ENCODE measurements at regions not wholly inside any gene's neighbourhood (a gene's known extent, or its start where the extent isn't known, plus 50 kb on each side); places are given as distances from the start of the nearest gene placed in this dataset.
A peak's percentile ranks its signal among the peaks of the same experiment; 100 is the strongest.

DNA sequence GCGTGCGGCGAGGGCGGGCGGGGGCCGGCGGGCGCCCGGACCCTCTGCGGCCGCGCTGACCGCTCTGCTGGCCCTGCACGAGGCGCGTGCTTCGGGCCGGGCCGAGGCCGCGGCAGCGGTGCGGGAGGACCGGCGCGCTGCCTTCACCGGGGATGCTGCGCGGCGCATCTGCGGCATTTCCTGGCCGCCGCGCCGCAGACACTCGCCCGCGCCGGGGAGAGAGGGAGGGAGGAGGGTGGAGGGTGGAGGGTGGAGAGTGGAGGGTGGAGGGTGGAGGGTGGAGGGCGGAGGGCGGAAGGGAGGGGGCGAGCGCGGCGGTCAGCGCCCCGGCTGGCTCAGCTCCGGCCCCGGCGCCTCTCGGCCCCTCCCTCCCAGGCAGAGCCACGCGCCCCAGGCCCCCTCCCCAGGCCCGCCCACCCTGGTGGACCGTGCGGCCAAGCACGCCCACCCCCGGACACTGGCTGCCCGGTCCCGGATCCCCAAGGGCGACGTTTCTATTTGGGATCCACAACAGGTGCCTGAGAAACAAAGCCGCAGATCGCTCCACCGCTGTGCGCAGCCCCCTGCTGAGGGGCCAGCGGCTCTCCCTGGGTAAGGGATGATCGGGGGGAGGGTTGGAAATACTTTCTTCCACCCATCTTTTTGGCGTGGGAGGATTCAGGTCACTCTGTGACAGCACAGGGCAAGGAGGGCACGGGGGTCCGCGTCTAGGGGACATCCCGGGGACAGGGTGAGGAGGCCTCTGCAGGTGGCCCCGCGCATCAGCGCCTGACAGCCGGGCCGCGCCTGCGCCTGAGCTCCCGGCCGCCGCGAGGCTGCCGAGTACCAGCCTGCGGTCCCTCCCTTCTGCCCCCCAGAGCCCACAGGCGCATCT is 111.2 kb upstream of the BEND6 start (continued):
- no peak for TF ChIP-seq ZNF329 (CRISPR knock-in tag; IDR thresholded peaks at IDR 0.05; ENCODE audit: low read depth)
- no peak for TF ChIP-seq ZNF446 (CRISPR knock-in tag; IDR thresholded peaks at IDR 0.05)
- TF ChIP-seq ZNF660 (CRISPR knock-in tag; IDR thresholded peaks at IDR 0.05; ENCODE audit: borderline replicate concordance, low read depth), result no peak
- TF ChIP-seq ZNF629 (CRISPR knock-in tag; conservative IDR thresholded peaks at IDR 0.05), result no peak
- TF ChIP-seq, protein P1, sequence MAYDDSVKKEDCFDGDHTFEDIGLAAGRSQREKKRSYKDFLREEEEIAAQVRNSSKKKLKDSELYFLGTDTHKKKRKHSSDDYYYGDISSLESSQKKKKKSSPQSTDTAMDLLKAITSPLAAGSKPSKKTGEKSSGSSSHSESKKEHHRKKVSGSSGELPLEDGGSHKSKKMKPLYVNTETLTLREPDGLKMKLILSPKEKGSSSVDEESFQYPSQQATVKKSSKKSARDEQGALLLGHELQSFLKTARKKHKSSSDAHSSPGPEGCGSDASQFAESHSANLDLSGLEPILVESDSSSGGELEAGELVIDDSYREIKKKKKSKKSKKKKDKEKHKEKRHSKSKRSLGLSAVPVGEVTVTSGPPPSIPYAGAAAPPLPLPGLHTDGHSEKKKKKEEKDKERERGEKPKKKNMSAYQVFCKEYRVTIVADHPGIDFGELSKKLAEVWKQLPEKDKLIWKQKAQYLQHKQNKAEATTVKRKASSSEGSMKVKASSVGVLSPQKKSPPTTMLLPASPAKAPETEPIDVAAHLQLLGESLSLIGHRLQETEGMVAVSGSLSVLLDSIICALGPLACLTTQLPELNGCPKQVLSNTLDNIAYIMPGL (CRISPR knock-in tag; IDR thresholded peaks at IDR 0.05; ENCODE audit: borderline replicate concordance in 1 of 2, low read depth in 1 of 2), result peak; percentile 68 to 80
- no peak for TF ChIP-seq SP5 (CRISPR knock-in tag; IDR thresholded peaks at IDR 0.05; ENCODE audit: borderline replicate concordance, low read depth)
- TF ChIP-seq NFIB (CRISPR knock-in tag; IDR thresholded peaks at IDR 0.05; ENCODE audit: borderline replicate concordance), result no peak
- 0 out of 2 replicates have a peak, but pooled peaks have one; percentile 24 for TF ChIP-seq ZFP37 (CRISPR knock-in tag; IDR thresholded peaks at IDR 0.05; ENCODE audit: borderline replicate concordance)
- no peak for TF ChIP-seq ZZZ3 (CRISPR knock-in tag; IDR thresholded peaks at IDR 0.05; ENCODE audit: borderline replicate concordance)
- no peak for TF ChIP-seq ZNF138 (CRISPR knock-in tag; IDR thresholded peaks at IDR 0.05; ENCODE audit: low read depth)
- no peak for TF ChIP-seq RELA (CRISPR knock-in tag; IDR thresholded peaks at IDR 0.05)
- peak; percentile 56 for TF ChIP-seq HNRNPLL (IDR thresholded peaks at IDR 0.05; ENCODE audit: low read depth, low read length, poor library complexity, severe bottlenecking)
- no peak for TF ChIP-seq SIX1 (CRISPR knock-in tag; IDR thresholded peaks at IDR 0.05; ENCODE audit: borderline replicate concordance)
- no peak for TF ChIP-seq ZNF678 (CRISPR knock-in tag; IDR thresholded peaks at IDR 0.05)
- TF ChIP-seq, protein P2, sequence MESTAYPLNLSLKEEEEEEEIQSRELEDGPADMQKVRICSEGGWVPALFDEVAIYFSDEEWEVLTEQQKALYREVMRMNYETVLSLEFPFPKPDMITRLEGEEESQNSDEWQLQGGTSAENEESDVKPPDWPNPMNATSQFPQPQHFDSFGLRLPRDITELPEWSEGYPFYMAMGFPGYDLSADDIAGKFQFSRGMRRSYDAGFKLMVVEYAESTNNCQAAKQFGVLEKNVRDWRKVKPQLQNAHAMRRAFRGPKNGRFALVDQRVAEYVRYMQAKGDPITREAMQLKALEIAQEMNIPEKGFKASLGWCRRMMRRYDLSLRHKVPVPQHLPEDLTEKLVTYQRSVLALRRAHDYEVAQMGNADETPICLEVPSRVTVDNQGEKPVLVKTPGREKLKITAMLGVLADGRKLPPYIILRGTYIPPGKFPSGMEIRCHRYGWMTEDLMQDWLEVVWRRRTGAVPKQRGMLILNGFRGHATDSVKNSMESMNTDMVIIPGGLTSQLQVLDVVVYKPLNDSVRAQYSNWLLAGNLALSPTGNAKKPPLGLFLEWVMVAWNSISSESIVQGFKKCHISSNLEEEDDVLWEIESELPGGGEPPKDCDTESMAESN (CRISPR knock-in tag; conservative IDR thresholded peaks at IDR 0.05), result no peak; the same call in 1 of the 2 replicates
- TF ChIP-seq, protein P3, sequence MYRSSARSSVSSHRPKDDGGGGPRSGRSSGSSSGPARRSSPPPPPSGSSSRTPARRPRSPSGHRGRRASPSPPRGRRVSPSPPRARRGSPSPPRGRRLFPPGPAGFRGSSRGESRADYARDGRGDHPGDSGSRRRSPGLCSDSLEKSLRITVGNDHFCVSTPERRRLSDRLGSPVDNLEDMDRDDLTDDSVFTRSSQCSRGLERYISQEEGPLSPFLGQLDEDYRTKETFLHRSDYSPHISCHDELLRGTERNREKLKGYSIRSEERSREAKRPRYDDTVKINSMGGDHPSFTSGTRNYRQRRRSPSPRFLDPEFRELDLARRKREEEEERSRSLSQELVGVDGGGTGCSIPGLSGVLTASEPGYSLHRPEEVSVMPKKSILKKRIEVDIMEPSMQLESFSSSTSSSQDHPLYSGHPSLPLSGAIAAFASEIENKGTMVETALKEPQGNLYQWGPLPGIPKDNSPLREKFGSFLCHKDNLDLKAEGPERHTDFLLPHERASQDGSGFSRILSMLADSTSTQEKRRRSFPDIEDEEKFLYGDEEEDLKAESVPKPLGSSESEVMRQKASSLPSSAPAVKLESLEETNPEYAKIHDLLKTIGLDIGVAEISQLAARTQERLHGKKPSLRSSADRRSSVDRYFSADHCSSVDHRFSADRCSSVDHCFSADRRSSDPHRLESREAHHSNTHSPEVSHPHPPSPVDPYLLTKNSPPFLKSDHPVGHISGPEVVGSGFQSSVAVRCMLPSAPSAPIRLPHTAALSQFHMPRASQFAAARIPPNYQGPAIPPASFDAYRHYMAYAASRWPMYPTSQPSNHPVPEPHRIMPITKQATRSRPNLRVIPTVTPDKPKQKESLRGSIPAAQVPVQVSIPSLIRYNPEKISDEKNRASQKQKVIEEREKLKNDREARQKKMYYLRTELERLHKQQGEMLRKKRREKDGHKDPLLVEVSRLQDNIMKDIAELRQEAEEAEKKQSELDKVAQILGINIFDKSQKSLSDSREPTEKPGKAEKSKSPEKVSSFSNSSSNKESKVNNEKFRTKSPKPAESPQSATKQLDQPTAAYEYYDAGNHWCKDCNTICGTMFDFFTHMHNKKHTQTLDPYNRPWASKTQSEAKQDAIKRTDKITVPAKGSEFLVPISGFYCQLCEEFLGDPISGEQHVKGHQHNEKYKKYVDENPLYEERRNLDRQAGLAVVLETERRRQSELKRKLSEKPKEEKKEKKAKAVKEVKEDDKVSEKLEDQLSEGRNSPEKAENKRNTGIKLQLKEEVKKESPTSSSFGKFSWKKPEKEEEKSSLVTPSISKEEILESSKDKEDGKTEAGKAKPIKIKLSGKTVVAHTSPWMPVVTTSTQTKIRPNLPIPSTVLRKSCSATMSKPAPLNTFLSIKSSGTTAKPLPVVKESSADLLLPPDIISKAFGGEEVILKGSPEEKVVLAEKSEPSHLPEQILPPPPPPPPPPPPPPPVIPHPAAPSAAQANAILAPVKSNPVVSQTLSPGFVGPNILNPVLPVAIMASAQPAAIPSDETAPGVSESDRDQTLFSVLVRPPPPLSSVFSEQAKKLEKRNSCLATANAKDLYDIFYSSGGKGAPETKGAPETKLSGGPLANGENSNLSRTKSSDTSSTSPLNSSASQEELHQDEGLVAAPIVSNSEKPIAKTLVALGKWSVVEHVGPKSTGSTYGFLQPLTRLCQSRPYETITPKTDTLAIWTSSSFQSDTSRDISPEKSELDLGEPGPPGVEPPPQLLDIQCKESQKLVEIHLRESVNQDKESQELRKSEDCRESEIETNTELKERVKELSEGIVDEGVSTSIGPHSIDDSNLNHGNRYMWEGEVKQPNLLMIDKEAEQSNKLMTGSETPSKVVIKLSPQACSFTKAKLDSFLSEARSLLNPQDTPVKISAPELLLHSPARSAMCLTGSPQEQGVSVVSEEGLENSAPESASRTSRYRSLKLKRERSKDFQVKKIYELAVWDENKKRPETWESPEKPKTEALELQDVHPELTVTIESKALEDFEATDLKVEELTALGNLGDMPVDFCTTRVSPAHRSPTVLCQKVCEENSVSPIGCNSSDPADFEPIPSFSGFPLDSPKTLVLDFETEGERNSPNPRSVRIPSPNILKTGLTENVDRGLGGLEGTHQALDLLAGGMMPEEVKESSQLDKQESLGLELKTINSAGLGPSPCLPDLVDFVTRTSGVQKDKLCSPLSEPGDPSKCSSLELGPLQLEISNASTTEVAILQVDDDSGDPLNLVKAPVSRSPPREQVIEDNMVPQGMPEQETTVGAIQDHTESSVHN (CRISPR knock-in tag; IDR thresholded peaks at IDR 0.05), result no peak
- peak; percentile 50; the same call in 1 of the 2 replicates for TF ChIP-seq PHF21A (CRISPR knock-in tag; IDR thresholded peaks at IDR 0.05)

Data from HepG2 (cell line).